ENCODE measurements at regions not wholly inside any gene's neighbourhood (a gene's known extent, or its start where the extent isn't known, plus 50 kb on each side); places are given as distances from the start of the nearest gene placed in this dataset.

GRCh38 chr1:229032375-229032774, 238.5 kb upstream of the RAB4A start:
- H4K20me1 ChIP-seq (ENCODE audit: insufficient read depth, low read length): no peaks in the 10 kb centered on the region
- H3K4me1 Mint-ChIP-seq: peaks cover 85% of the 10 kb centered on the region
- intact Hi-C loops (cut with micrococcal nuclease): no loop called here
- no peak for DNase-seq
- no peaks in the 10 kb centered on the region for H3K27me3 ChIP-seq (ENCODE audit: control insufficient read depth in 2 of 2, insufficient read depth in 2 of 2, low read length in 2 of 2)
- no peaks in the 10 kb centered on the region for H3K79me2 ChIP-seq (ENCODE audit: insufficient read depth, low read length)
- no peaks in the 10 kb centered on the region for H3K9me3 ChIP-seq (replicated peaks in 1 of 2; ENCODE audit: control insufficient read depth in 1 of 2, insufficient read depth in 1 of 2, low read length in 2 of 2)
- no peaks in the 10 kb centered on the region for H3K36me3 Mint-ChIP-seq
- H3K27ac Mint-ChIP-seq: no peak overlapping the region
- peaks cover 75 to 89% of the 10 kb centered on the region in 2 donors for H3K4me1 ChIP-seq (ENCODE audit: control insufficient read depth in 1 of 2, insufficient read depth in 2 of 2, low read length in 2 of 2)
- no peak overlapping the region for H2AFZ ChIP-seq (ENCODE audit: insufficient read depth, low read depth, low read length, poor library complexity, severe bottlenecking)
- H3K27ac ChIP-seq (ENCODE audit: low read depth in 1 of 2, low read length in 2 of 2): no peak overlapping the region
- no peak overlapping the region for H3K4me2 ChIP-seq (replicated peaks; ENCODE audit: extremely low read depth, low read length, poor library complexity, severe bottlenecking)
- H3K4me3 Mint-ChIP-seq: no peak overlapping the region
- TF ChIP-seq CTCF (IDR thresholded peaks at IDR 0.05): no peak
- peaks cover 0 to 2% (median 0%) of the 10 kb centered on the region in 3 donors for H3K27me3 Mint-ChIP-seq (ENCODE audit: low read depth in 3 of 3)
- H3K9me3 Mint-ChIP-seq: peaks cover 0 to 3% (median 0%) of the 10 kb centered on the region in 7 donors
- H3K9ac ChIP-seq (ENCODE audit: insufficient read depth, low read length, poor library complexity, severe bottlenecking): no peak overlapping the region
- no peaks in the 10 kb centered on the region for H3K36me3 ChIP-seq (replicated peaks in 1 of 2; ENCODE audit: control insufficient read depth in 1 of 2, insufficient read depth in 2 of 2, low read length in 2 of 2)
- WGBS (ENCODE audit: insufficient coverage): no CpG with 5 or more reads among the region's 1 CpG
- H3K4me3 ChIP-seq (replicated peaks in 1 of 3; ENCODE audit: low read depth in 2 of 3, low read length in 3 of 3): no peak overlapping the region

GRCh38 chr1:229033480-229033879, 237.4 kb upstream of the RAB4A start:
- no peak overlapping the region for H3K4me3 Mint-ChIP-seq

More at GRCh38 chr1:229033480-229033879, 237.4 kb upstream of the RAB4A start:
- no peak for DNase-seq
- Histone ChIP-seq H3K79me2 (ENCODE audit: insufficient read depth, low read length) (no peaks in the 10 kb centered on the region), H3K9ac (ENCODE audit: insufficient read depth, low read length, poor library complexity, severe bottlenecking) (no peak overlapping the region), H2AFZ (ENCODE audit: insufficient read depth, low read depth, low read length, poor library complexity, severe bottlenecking) (no peak overlapping the region), H3K4me1 (ENCODE audit: control insufficient read depth in 1 of 2, insufficient read depth in 2 of 2, low read length in 2 of 2) (peaks cover 65 to 78% of the 10 kb centered on the region in 2 donors), H3K36me3 (replicated peaks in 1 of 2; ENCODE audit: control insufficient read depth in 1 of 2, insufficient read depth in 2 of 2, low read length in 2 of 2) (no peaks in the 10 kb centered on the region), H3K27ac (ENCODE audit: low read depth in 1 of 2, low read length in 2 of 2) (no peak overlapping the region), H3K4me3 (replicated peaks in 1 of 3; ENCODE audit: low read depth in 2 of 3, low read length in 3 of 3) (no peak overlapping the region), H3K4me2 (replicated peaks; ENCODE audit: extremely low read depth, low read length, poor library complexity, severe bottlenecking) (no peak overlapping the region), H4K20me1 (ENCODE audit: insufficient read depth, low read length) (no peaks in the 10 kb centered on the region), H3K9me3 (replicated peaks in 1 of 2; ENCODE audit: control insufficient read depth in 1 of 2, insufficient read depth in 1 of 2, low read length in 2 of 2) (no peaks in the 10 kb centered on the region), H3K27me3 (ENCODE audit: control insufficient read depth in 2 of 2, insufficient read depth in 2 of 2, low read length in 2 of 2) (no peaks in the 10 kb centered on the region)
- peaks cover 0 to 3% (median 0%) of the 10 kb centered on the region in 7 donors for H3K9me3 Mint-ChIP-seq
- H3K4me1 Mint-ChIP-seq: peaks cover 75% of the 10 kb centered on the region
- intact Hi-C loops (cut with micrococcal nuclease): no loop called here
- TF ChIP-seq CTCF (IDR thresholded peaks at IDR 0.05): no peak
- H3K27me3 Mint-ChIP-seq (ENCODE audit: low read depth in 3 of 3): peaks cover 0 to 2% (median 0%) of the 10 kb centered on the region in 3 donors
- no peak overlapping the region for H3K27ac Mint-ChIP-seq
- no peaks in the 10 kb centered on the region for H3K36me3 Mint-ChIP-seq
- WGBS (ENCODE audit: insufficient coverage): 70% methylated on average over 3 of the region's 4 CpGs

All from CD14-positive monocyte (primary cell).